ENCODE measurements at regions not wholly inside any gene's neighbourhood (a gene's known extent, or its start where the extent isn't known, plus 50 kb on each side); places are given as distances from the start of the nearest gene placed in this dataset.

GRCh38 chr2:34408100-34408499, 809.0 kb upstream of the FAM98A start:
- TF ChIP-seq CTCF (IDR thresholded peaks at IDR 0.05) (no peak), EZH2 (IDR thresholded peaks at IDR 0.05) (no peak), EZH2phosphoT487 (IDR thresholded peaks at IDR 0.05) (no peak)

Measured in neural progenitor cell (in vitro differentiated cells).